Trophoblast cell (in vitro differentiated cells and primary cell): ENCODE measurements at regions not wholly inside any gene's neighbourhood (a gene's known extent, or its start where the extent isn't known, plus 50 kb on each side); places are given as distances from the start of the nearest gene placed in this dataset.

Experiments used
- DNase-seq, 2 donors: peaks; one replicate each; pipeline ENCODE4 v3.0.0-alpha.2; 2016
- H2AFZ ChIP-seq: 2 replicates; pipeline ENCODE4 v1.6.1; 2013; ENCODE audit warnings: low read length, moderate library complexity, mild to moderate bottlenecking; ENCODE audit not compliant: insufficient read depth, poor library complexity
- H2AK5ac ChIP-seq: 2 replicates; pipeline ENCODE4 v1.6.1; 2013; ENCODE audit warnings: mild to moderate bottlenecking, low read length
- H2BK120ac ChIP-seq: 2 replicates; pipeline ENCODE4 v1.6.1; 2013; ENCODE audit warnings: low read length, mild to moderate bottlenecking, moderate library complexity; ENCODE audit not compliant: insufficient read depth, poor library complexity
- H2BK12ac ChIP-seq: 2 replicates; pipeline ENCODE4 v1.6.1; 2013; ENCODE audit warnings: mild to moderate bottlenecking, low read length, moderate library complexity
- H2BK5ac ChIP-seq: 2 replicates; pipeline ENCODE4 v1.6.1; 2013; ENCODE audit warnings: low read length, low read depth, moderate library complexity, mild to moderate bottlenecking; ENCODE audit not compliant: poor library complexity
- H3K14ac ChIP-seq: 2 replicates; pipeline ENCODE4 v1.6.1; 2013; ENCODE audit warnings: mild to moderate bottlenecking, low read length
- H3K18ac ChIP-seq: 2 replicates; pipeline ENCODE4 v1.6.1; 2013; ENCODE audit warnings: mild to moderate bottlenecking, low read length
- H3K23ac ChIP-seq: 2 replicates; pipeline ENCODE4 v1.6.1; 2013; ENCODE audit warnings: low read length
- H3K27ac ChIP-seq: 2 replicates; pipeline ENCODE4 v1.5.1; 2013; ENCODE audit warnings: low read depth, mild to moderate bottlenecking, inconsistent platforms, low read length, moderate library complexity
- H3K27me3 ChIP-seq: 2 replicates; pipeline ENCODE4 v1.6.1; 2013; ENCODE audit warnings: inconsistent platforms, mild to moderate bottlenecking, low read length, moderate library complexity; ENCODE audit not compliant: insufficient read depth
- H3K36me3 ChIP-seq, 2 experiments: 1 replicate in 1 of 2; 2 replicates in 1 of 2; pipeline ENCODE4 v1.6.1; 2013; ENCODE audit warnings: low read length in 2 of 2, mild to moderate bottlenecking in 2 of 2, moderate library complexity in 1 of 2; ENCODE audit not compliant: insufficient read depth in 2 of 2, control insufficient read depth in 1 of 2
- H3K4ac ChIP-seq: 2 replicates; pipeline ENCODE4 v1.6.1; 2013; ENCODE audit warnings: low read depth, mild to moderate bottlenecking, low read length, moderate library complexity
- H3K4me1 ChIP-seq, 2 experiments: 1 replicate in 1 of 2; 2 replicates in 1 of 2; pipeline ENCODE4 v1.6.1; 2013; ENCODE audit warnings: low read length in 2 of 2, mild to moderate bottlenecking in 2 of 2, moderate library complexity in 1 of 2; ENCODE audit not compliant: insufficient read depth in 2 of 2, control insufficient read depth in 1 of 2
- H3K4me2 ChIP-seq: 2 replicates; pipeline ENCODE4 v1.6.1; 2013; ENCODE audit warnings: inconsistent platforms, mild to moderate bottlenecking, low read length, moderate library complexity
- H3K4me3 ChIP-seq: 2 replicates; pipeline ENCODE4 v1.5.1; 2013; ENCODE audit warnings: mild to moderate bottlenecking, low read depth, low read length, inconsistent platforms
- H3K79me1 ChIP-seq: one replicate; pipeline ENCODE4 v1.6.1; 2013; ENCODE audit warnings: low read length
- H3K79me2 ChIP-seq: 2 replicates; pipeline ENCODE4 v1.6.1; 2013; ENCODE audit warnings: low read length, mild to moderate bottlenecking; ENCODE audit not compliant: control insufficient read depth, insufficient read depth, poor library complexity
- H3K9ac ChIP-seq: 2 replicates; pipeline ENCODE4 v1.6.1; 2013; ENCODE audit warnings: mild to moderate bottlenecking, low read length
- H3K9me3 ChIP-seq: 2 replicates; pipeline ENCODE4 v1.6.1; 2013; ENCODE audit warnings: low read depth, mild to moderate bottlenecking, control low read depth, inconsistent platforms, low read length; ENCODE audit not compliant: insufficient read depth
- H4K12ac ChIP-seq: 2 replicates; pipeline ENCODE4 v1.6.1; 2013; ENCODE audit warnings: low read depth, mild to moderate bottlenecking, low read length, moderate library complexity
- H4K8ac ChIP-seq: 2 replicates; pipeline ENCODE4 v1.6.1; 2013; ENCODE audit warnings: low read depth, mild to moderate bottlenecking, low read length, moderate library complexity
- H4K91ac ChIP-seq: one replicate; pipeline ENCODE4 v1.6.1; 2013; ENCODE audit warnings: low read depth, mild to moderate bottlenecking, low read length, moderate library complexity
- WGBS: extraction: QIAGEN DNeasy Blood & Tissue Kit; methylation state at CpG from one replicate; pipeline ENCODE4 v1.1.7; 2013; ENCODE audit warnings: missing lambda C conversion rate; ENCODE audit not compliant: insufficient read length, insufficient coverage; ENCODE audit errors: extremely low coverage; 5-methylcytosine and 5-hydroxymethylcytosine counted together

DNA sequence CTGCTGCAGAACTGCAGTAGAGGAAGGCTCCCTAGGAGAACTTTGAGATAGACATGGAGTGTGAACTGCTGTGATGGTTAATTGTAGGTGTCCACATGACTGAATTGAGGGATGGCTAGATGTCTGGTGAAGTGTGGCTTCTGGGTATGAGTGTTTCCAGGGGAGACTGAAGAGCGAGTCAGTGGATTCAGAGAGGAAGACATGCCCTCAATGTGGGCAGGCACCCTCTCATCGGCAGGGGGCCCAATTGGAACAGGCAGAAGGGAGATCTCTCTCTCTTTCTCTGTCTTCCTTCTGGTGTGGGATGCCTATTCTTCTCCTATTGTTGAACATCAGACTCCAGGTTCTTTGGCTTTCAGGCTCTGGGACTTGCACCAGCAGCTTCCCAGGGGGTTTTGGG is 304.7 kb upstream of the GATB start:
- Histone ChIP-seq H3K36me3 (no peaks in the 10 kb centered on the region), H2BK12ac (no peak overlapping the region), H3K27ac (no peak overlapping the region), H2AK5ac (no peak overlapping the region), H4K8ac (no peak overlapping the region), H3K79me2 (no peaks in the 10 kb centered on the region), H4K12ac (no peak overlapping the region), H2BK5ac (no peak overlapping the region), H3K4me3 (no peak overlapping the region), H2BK120ac (no peak overlapping the region), H3K9me3 (no peaks in the 10 kb centered on the region), H3K18ac (no peak overlapping the region), H3K23ac (no peak overlapping the region), H4K91ac (no peak overlapping the region), H3K4me1 (peaks cover 2 to 5% of the 10 kb centered on the region in 2 experiments), H3K9ac (no peak overlapping the region), H2AFZ (no peak overlapping the region), H3K14ac (no peak overlapping the region), H3K27me3 (no peaks in the 10 kb centered on the region), H3K79me1 (no peaks in the 10 kb centered on the region), H3K4ac (no peak overlapping the region), H3K4me2 (no peak overlapping the region)
- DNase-seq, result no peak
- no CpG with 5 or more reads among the region's 2 CpGs for WGBS

- no peaks in the 10 kb centered on the region for H3K79me1 ChIP-seq
- no peak overlapping the region for H2AK5ac ChIP-seq
- H3K14ac ChIP-seq, result no peak overlapping the region
- no peak overlapping the region for H3K27ac ChIP-seq
- H3K27me3 ChIP-seq, result no peaks in the 10 kb centered on the region
- no peaks in the 10 kb centered on the region for H3K9me3 ChIP-seq
- no peak overlapping the region for H2BK12ac ChIP-seq
- no peak overlapping the region for H2BK120ac ChIP-seq
- H4K91ac ChIP-seq, result no peak overlapping the region
- no peak overlapping the region for H3K4ac ChIP-seq
- H3K79me2 ChIP-seq, result no peaks in the 10 kb centered on the region
- no peak overlapping the region for H3K4me3 ChIP-seq
- DNase-seq, result no peak
- no peak overlapping the region for H4K12ac ChIP-seq
- no CpG with 5 or more reads among the region's 1 CpG for WGBS
- H3K9ac ChIP-seq, result no peak overlapping the region
- no peaks in the 10 kb centered on the region for H3K36me3 ChIP-seq
- peaks cover 2 to 5% of the 10 kb centered on the region in 2 experiments for H3K4me1 ChIP-seq
- H2BK5ac ChIP-seq, result no peak overlapping the region
- no peak overlapping the region for H3K4me2 ChIP-seq
- no peak overlapping the region for H3K23ac ChIP-seq
- H3K18ac ChIP-seq, result no peak overlapping the region
- H2AFZ ChIP-seq, result no peak overlapping the region
- no peak overlapping the region for H4K8ac ChIP-seq
Observed at GRCh38 chr4:152064753-152065152, 303.9 kb upstream of the GATB start.

DNA sequence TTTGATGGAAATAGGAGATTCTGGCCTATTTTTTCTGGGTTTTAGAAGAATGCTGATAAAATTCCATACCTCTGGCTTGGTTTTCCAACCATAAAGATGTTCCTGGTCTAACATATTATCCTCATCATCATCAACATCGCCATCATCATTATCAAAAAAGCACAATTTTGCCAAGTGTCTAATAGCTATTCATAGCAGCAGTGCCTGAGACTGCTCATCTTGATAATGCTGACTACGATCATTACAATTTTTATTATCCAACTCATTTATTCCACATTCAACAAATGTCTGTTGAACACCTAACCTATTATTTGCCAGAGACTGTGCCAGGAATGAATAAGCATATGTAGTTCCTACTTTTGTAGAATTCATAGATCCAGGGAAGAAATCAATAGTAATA is 303.5 kb upstream of the GATB start:
- Histone ChIP-seq H3K9me3 (no peaks in the 10 kb centered on the region), H4K12ac (no peak overlapping the region), H3K4me3 (no peak overlapping the region), H3K18ac (no peak overlapping the region), H3K4me2 (peak overlapping the region; percentile 28), H3K79me1 (no peaks in the 10 kb centered on the region), H3K9ac (no peak overlapping the region), H2BK5ac (no peak overlapping the region), H2AFZ (no peak overlapping the region), H2BK12ac (no peak overlapping the region), H4K91ac (no peak overlapping the region), H3K79me2 (no peaks in the 10 kb centered on the region), H2BK120ac (no peak overlapping the region), H3K4me1 (peaks cover 2 to 5% of the 10 kb centered on the region in 2 experiments), H3K4ac (no peak overlapping the region), H3K27ac (no peak overlapping the region), H3K36me3 (no peaks in the 10 kb centered on the region), H3K14ac (no peak overlapping the region), H3K27me3 (no peaks in the 10 kb centered on the region), H3K23ac (no peak overlapping the region), H2AK5ac (no peak overlapping the region), H4K8ac (no peak overlapping the region)
- WGBS, result 100% methylated on average over 1 of the region's 2 CpGs
- no peak for DNase-seq

DNA sequence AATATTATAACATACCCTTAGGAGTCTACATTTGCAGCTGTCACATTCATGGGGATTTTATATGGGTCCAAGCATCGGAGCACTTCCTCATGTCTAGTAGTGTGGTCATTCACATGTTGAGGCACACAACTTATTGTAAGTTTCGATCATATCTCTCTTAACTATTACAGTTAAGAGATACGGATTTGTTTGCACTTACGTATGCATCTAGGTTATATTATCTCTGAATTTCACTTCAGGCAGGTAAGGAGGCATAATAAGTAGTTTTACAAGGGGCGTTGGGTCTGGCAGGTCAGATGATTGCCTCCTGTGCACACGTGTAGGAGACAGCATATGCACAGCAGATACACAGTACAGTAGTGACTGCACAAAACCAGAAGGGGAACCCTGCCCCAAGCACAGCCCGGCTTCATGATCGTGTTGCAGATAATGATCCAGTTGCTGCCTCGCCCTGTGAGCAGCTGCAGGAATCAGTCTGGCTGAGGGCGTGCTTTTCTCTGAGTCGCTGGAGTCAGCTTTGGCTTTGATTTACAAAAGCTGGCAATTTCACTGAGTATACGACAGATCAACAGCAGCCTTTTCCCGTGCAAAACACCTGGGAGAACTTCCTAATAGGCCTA is 302.9 kb upstream of the GATB start:
- Histone ChIP-seq H3K4me2 (peak overlapping the region; percentile 28), H3K27me3 (no peaks in the 10 kb centered on the region), H3K4me3 (no peak overlapping the region), H3K9me3 (no peaks in the 10 kb centered on the region), H2AK5ac (no peak overlapping the region), H4K12ac (no peak overlapping the region), H4K8ac (no peak overlapping the region), H2BK5ac (no peak overlapping the region), H4K91ac (no peak overlapping the region), H3K79me1 (no peaks in the 10 kb centered on the region), H3K27ac (no peak overlapping the region), H3K4ac (no peak overlapping the region), H3K4me1 (peaks cover 2 to 5% of the 10 kb centered on the region in 2 experiments), H3K23ac (no peak overlapping the region), H2BK12ac (no peak overlapping the region), H3K9ac (no peak overlapping the region), H3K79me2 (no peaks in the 10 kb centered on the region), H3K36me3 (no peaks in the 10 kb centered on the region), H3K14ac (no peak overlapping the region), H2BK120ac (no peak overlapping the region), H2AFZ (no peak overlapping the region), H3K18ac (no peak overlapping the region)
- peak; percentile 87 to 89 for DNase-seq
- WGBS, result no CpG with 5 or more reads among the region's 13 CpGs
